VCaP (cell line): ENCODE measurements at regions not wholly inside any gene's neighbourhood (a gene's known extent, or its start where the extent isn't known, plus 50 kb on each side); places are given as distances from the start of the nearest gene placed in this dataset.

Source experiments
- H3K27ac ChIP-seq: fragments of 450-650 bp; 2 replicates; pipeline ENCODE4 v1.5.1; 2017
- TF ChIP-seq, protein P1 (sequence below): fragments of 450-650 bp; conservative IDR thresholded peaks from 2 replicates; pipeline ENCODE4 v1.5.1; 2017; ENCODE audit warnings: mild to moderate bottlenecking, moderate library complexity

DNA sequence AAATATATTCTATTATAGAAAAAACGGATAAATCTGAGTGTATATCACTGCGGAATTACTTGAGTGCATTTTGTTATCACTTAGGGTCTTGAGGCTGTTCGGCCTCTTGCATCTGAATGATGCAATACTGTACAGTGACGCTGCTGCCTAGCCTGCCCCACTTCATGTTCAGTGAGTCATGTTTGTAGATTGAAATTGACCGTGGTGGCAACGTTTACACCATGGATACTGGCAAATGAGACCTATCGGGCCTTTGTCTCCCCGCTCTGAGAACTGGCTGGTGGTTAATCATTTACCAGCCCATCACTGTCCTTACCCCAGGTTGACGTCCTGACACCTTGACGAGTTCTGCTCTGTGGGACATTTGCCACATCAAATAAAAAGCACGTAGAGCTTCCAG is 510.1 kb upstream of the ADAMTS16 start:
- TF ChIP-seq, protein P1, sequence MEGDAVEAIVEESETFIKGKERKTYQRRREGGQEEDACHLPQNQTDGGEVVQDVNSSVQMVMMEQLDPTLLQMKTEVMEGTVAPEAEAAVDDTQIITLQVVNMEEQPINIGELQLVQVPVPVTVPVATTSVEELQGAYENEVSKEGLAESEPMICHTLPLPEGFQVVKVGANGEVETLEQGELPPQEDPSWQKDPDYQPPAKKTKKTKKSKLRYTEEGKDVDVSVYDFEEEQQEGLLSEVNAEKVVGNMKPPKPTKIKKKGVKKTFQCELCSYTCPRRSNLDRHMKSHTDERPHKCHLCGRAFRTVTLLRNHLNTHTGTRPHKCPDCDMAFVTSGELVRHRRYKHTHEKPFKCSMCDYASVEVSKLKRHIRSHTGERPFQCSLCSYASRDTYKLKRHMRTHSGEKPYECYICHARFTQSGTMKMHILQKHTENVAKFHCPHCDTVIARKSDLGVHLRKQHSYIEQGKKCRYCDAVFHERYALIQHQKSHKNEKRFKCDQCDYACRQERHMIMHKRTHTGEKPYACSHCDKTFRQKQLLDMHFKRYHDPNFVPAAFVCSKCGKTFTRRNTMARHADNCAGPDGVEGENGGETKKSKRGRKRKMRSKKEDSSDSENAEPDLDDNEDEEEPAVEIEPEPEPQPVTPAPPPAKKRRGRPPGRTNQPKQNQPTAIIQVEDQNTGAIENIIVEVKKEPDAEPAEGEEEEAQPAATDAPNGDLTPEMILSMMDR, result no peak
- no peak overlapping the region for H3K27ac ChIP-seq

DNA sequence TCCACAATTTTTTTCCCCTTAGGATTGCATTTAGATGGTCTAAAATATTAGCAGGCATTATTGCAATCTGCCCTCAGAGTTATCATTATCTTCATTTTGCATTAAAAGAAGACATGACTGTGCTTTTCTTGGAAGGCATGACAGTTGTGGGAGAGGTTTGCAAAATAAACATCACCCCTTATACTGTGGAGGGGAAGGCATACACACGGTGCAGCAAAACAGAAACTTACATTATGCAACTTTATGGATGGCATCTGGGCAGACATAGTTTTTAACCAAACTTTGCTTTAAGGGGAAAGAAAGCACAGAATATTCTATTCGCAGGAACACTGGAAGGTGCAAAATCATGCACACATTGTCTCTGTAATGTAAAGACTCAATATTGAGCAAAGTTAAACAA is 505.8 kb upstream of the ADAMTS16 start:
- TF ChIP-seq, protein P1, result no peak
- H3K27ac ChIP-seq, result no peak overlapping the region

DNA sequence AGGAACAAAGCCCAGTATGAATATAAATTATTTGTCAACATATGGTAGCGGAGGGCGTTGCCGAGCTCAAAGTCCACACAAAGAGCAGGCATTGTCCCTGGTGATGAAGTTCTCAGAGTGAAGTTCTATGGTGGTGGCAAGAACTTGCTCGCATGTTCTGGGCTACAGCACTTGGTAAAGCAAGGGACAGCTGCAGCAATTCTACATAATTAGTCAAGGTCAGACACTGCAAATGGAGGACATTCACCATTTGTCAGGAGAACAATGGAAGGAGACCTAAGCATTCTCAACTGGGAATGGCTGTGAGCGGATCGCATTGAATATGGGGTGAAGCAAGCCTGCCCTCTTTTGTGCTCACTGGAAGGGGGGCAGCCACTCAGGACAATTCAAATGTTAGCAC is 503.8 kb upstream of the ADAMTS16 start:
- H3K27ac ChIP-seq, result no peak overlapping the region
- TF ChIP-seq, protein P1, result no peak

DNA sequence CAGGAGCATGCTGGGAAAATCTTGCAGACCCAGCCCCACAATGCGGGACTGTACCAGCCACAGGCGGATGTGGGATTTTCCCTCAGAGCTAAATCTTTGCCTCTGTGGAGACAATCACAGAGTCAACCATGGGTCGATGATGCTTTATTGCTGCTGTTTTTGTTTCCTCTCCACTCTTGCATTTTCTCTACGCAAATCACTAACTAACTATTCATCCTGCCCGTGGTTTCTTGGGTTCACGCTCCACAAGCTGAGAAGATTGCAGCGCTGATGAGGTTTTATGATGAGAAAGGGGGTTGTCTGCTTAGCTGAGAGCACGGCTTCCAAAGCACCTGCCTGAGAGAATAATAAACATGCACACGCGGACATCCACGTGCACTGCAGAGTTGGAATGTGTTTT is 500.2 kb upstream of the ADAMTS16 start:
- TF ChIP-seq, protein P1, result no peak

DNA sequence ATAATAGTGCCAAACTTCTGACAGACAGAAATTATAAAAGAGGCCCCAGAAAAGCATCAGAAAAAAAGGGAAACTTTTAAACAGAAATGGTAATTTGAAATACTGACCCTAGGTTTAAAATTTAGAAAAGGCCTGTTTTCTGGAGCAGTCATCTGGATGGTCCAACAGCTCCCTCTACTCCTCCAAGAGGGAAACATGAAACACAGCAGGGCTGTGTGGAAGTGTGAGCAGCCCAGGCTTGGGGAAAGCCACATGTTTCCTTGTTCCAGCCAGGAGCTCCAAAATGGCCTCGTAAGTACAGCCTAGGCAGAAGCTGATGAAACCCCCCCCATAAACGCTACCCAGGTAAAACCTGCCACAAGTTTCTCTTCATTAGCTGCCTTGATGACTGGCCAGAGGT is 499.3 kb upstream of the ADAMTS16 start:
- TF ChIP-seq, protein P1, result peak; percentile 3; the same call in 1 of the 2 replicates

More for the DNA sequence above, 500.2 kb upstream of the ADAMTS16 start:
- no peak overlapping the region for H3K27ac ChIP-seq

DNA sequence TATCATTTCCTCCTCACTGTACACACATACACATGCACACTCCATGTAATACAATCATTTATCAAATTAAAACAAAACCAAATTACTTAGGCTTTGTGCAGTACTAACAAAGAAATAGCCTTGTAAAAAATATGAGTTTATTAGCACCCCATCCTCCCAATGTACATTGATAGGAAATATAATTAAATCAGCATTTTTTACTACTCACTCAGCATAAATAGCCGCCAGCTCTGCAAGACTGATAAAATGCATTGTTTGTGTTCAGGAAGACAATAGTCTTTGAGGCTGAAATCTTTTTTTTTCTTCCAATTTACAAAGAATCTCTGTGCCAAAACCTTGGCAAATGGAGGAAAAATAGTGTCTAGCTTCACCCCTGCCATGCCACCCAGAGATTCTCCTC is 497.6 kb upstream of the ADAMTS16 start:
- TF ChIP-seq, protein P1, result no peak
- no peak overlapping the region for H3K27ac ChIP-seq

More for the DNA sequence above, 499.3 kb upstream of the ADAMTS16 start:
- H3K27ac ChIP-seq, result no peak overlapping the region

DNA sequence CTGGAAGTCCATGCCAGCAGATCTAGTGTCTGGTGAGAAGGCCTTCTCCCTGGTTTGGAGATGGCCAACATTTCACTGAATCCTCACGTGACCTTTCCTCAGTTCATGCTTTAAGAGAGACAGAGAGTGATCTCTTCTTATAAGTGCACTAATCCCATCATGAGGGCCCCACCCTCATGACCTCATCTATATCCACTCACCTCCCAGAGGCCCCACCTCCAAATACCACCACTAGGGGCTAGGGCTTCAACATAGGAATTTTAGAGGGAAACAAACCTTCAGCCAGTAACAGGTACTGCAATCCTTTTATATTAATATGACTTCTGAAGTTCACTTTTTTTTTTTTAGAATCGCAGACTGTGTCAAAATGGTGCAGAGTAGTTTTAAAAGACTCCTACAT is 496.9 kb upstream of the ADAMTS16 start:
- no peak overlapping the region for H3K27ac ChIP-seq
- TF ChIP-seq, protein P1, result no peak

DNA sequence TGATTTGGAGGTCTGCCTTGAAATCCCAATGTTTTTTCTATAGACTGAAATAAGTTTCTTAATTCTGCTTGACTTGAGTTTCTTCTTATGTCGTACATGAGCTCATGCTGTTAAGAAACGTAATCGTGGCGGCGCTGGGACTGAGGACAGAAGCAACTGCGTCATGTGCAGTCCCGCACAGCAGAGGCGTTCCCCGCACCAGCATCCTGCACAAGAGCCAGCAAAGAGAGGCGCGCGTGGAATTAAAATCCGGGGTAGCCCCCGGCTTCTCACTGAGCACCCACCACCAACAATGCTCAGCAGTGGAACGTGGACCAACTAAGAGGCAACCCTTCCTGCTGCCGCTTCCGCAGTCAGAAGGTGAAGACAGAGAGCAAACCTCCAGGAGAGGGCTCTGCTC is 496.2 kb upstream of the ADAMTS16 start:
- H3K27ac ChIP-seq, result no peak overlapping the region
- TF ChIP-seq, protein P1, result no peak
